IMR-90 (cell line): ENCODE measurements at regions not wholly inside any gene's neighbourhood (a gene's known extent, or its start where the extent isn't known, plus 50 kb on each side); places are given as distances from the start of the nearest gene placed in this dataset.

ENCODE experiments used
- ATAC-seq: fragments of 200-7000 bp; cut with Tn5 transposase; 2 replicates; pipeline ENCODE4 v1.9.1; 2020; ENCODE audit warnings: low read depth, mild to moderate bottlenecking, moderate library complexity
- BruUV-seq: library from RNA; stranded (reverse); fragments of 400-500 nt; replicated peaks from 2 replicates; lab custom pipeline; 2021; lab: Mats Ljungman, UMichigan
- CTCF ChIA-PET: fragments of 300-600 bp; formaldehyde crosslinking; extraction: SDS; loops from one replicate; lab custom pipeline; 2021; ENCODE audit warnings: antibody characterized with exemption; lab: Yijun Ruan, JAX
- POLR2A ChIA-PET: fragments of 300-600 bp; sonication (Branson Sonifier 250); formaldehyde crosslinking; loops from one replicate; lab custom pipeline; 2022; ENCODE audit warnings: antibody characterized with exemption; ENCODE audit not compliant: unreplicated experiment; lab: Charles Lee
- DNase-seq: peaks from one replicate; pipeline ENCODE4 v3.0.0; 2013
- H2AFZ ChIP-seq: replicated peaks from 2 replicates; pipeline ENCODE3; 2013; ENCODE audit warnings: low read length, mild to moderate bottlenecking; ENCODE audit not compliant: poor library complexity
- H2AK5ac ChIP-seq: 2 replicates; pipeline ENCODE4 v1.6.1; 2013; ENCODE audit warnings: low read depth, low read length, inconsistent platforms
- H2AK9ac ChIP-seq: replicated peaks from 2 replicates; pipeline ENCODE3; 2013; ENCODE audit warnings: mild to moderate bottlenecking, low read depth, low read length, moderate library complexity; ENCODE audit not compliant: poor library complexity
- H2BK120ac ChIP-seq: 2 replicates; pipeline ENCODE4 v1.6.1; 2013; ENCODE audit warnings: low read depth, low read length, inconsistent platforms
- H2BK15ac ChIP-seq: 3 replicates; pipeline ENCODE4 v1.6.1; 2013; ENCODE audit warnings: low read depth, low read length, inconsistent platforms
- H2BK20ac ChIP-seq: 2 replicates; pipeline ENCODE4 v1.6.1; 2013; ENCODE audit warnings: low read depth, mild to moderate bottlenecking, inconsistent platforms, low read length, moderate library complexity
- H2BK5ac ChIP-seq: 2 replicates; pipeline ENCODE4 v1.6.1; 2013; ENCODE audit warnings: mild to moderate bottlenecking, low read depth, low read length, inconsistent platforms; ENCODE audit not compliant: poor library complexity, severe bottlenecking
- H3K14ac ChIP-seq: replicated peaks from 2 replicates; pipeline ENCODE4 v1.6.1; 2013; ENCODE audit warnings: low read depth, low read length, inconsistent platforms
- H3K18ac ChIP-seq: 2 replicates; pipeline ENCODE4 v1.6.1; 2013; ENCODE audit warnings: low read depth, low read length, control low read depth
- H3K23ac ChIP-seq: 2 replicates; pipeline ENCODE4 v1.6.1; 2013; ENCODE audit warnings: low read depth, low read length, inconsistent platforms
- H3K27ac ChIP-seq: 2 replicates; pipeline ENCODE4 v1.5.1; 2013; ENCODE audit warnings: mild to moderate bottlenecking, control low read depth, low read length; ENCODE audit not compliant: insufficient read depth
- H3K27me3 ChIP-seq: 2 replicates; pipeline ENCODE4 v1.6.1; 2013; ENCODE audit warnings: low read length; ENCODE audit not compliant: control insufficient read depth, insufficient read depth
- H3K36me3 ChIP-seq: 2 replicates; pipeline ENCODE4 v1.6.1; 2013; ENCODE audit warnings: low read length, mixed read lengths; ENCODE audit not compliant: control insufficient read depth, insufficient read depth
- H3K4ac ChIP-seq: 2 replicates; pipeline ENCODE4 v1.6.1; 2013; ENCODE audit warnings: low read depth, low read length, inconsistent platforms
- H3K4me1 ChIP-seq: 2 replicates; pipeline ENCODE4 v1.6.1; 2013; ENCODE audit warnings: low read length, mixed read lengths; ENCODE audit not compliant: control insufficient read depth, insufficient read depth
- H3K4me2 ChIP-seq: 2 replicates; pipeline ENCODE4 v1.6.1; 2013; ENCODE audit warnings: low read depth, mild to moderate bottlenecking, control low read depth, low read length, moderate library complexity
- H3K4me3 ChIP-seq: 2 replicates; pipeline ENCODE4 v1.5.1; 2013; ENCODE audit warnings: low read depth, mild to moderate bottlenecking, control low read depth, low read length, moderate library complexity; ENCODE audit not compliant: insufficient read depth
- H3K56ac ChIP-seq: 2 replicates; pipeline ENCODE4 v1.6.1; 2013; ENCODE audit warnings: low read length, inconsistent platforms; ENCODE audit not compliant: insufficient read depth; ENCODE audit errors: extremely low read depth
- H3K79me1 ChIP-seq, 2 experiments: 2 replicates each; pipeline ENCODE4 v1.6.1; 2013; ENCODE audit warnings: low read length in 2 of 2, inconsistent platforms in 1 of 2, low read depth in 1 of 2
- H3K9ac ChIP-seq: 2 replicates; pipeline ENCODE4 v1.6.1; 2013; ENCODE audit warnings: low read depth, low read length, control low read depth
- H3K9me1 ChIP-seq: 2 replicates; pipeline ENCODE4 v1.6.1; 2013; ENCODE audit warnings: low read length, inconsistent platforms; ENCODE audit not compliant: insufficient read depth
- H3K9me3 ChIP-seq: 2 replicates; pipeline ENCODE4 v1.6.1; 2013; ENCODE audit warnings: low read length; ENCODE audit not compliant: control insufficient read depth, insufficient read depth
- H4K20me1 ChIP-seq: 2 replicates; pipeline ENCODE4 v1.6.1; 2013; ENCODE audit warnings: low read length, inconsistent platforms; ENCODE audit not compliant: insufficient read depth
- H4K5ac ChIP-seq: 2 replicates; pipeline ENCODE4 v1.6.1; 2013; ENCODE audit warnings: mild to moderate bottlenecking, low read depth, low read length, control low read depth
- H4K8ac ChIP-seq, 2 experiments: 2 replicates each; pipeline ENCODE4 v1.6.1; 2013; ENCODE audit warnings: low read depth in 2 of 2, low read length in 2 of 2, control low read depth in 1 of 2, inconsistent platforms in 1 of 2
- H4K91ac ChIP-seq: 2 replicates; pipeline ENCODE4 v1.6.1; 2013; ENCODE audit warnings: low read depth, low read length, inconsistent platforms; ENCODE audit not compliant: insufficient read depth
- BHLHE40 ChIP-seq: fragments of 150-350 bp; IDR thresholded peaks from 2 replicates; pipeline ENCODE4 v1.6.1; 2016; ENCODE audit warnings: mild to moderate bottlenecking, low read depth, low read length
- CEBPB ChIP-seq: IDR thresholded peaks from 2 replicates; pipeline ENCODE4 v1.6.1; 2012; ENCODE audit warnings: low read depth, low read length, improper control_type of control experiment
- CHD1 ChIP-seq: IDR thresholded peaks from 2 replicates; pipeline ENCODE4 v1.6.1; 2012; ENCODE audit warnings: low read depth, low read length, improper control_type of control experiment
- FOS ChIP-seq: fragments of 150-350 bp; IDR thresholded peaks from 2 replicates; pipeline ENCODE4 v1.6.1; 2016; ENCODE audit warnings: low read depth, low read length
- MAFK ChIP-seq: IDR thresholded peaks from 2 replicates; pipeline ENCODE4 v1.6.1; 2012; ENCODE audit warnings: low read depth, low read length, improper control_type of control experiment
- MAZ ChIP-seq: IDR thresholded peaks from 2 replicates; pipeline ENCODE4 v1.6.1; 2012; ENCODE audit warnings: low read depth, mild to moderate bottlenecking, low read length, improper control_type of control experiment, moderate library complexity, borderline replicate concordance
- MXI1 ChIP-seq: IDR thresholded peaks from 2 replicates; pipeline ENCODE4 v1.6.1; 2012; ENCODE audit warnings: low read depth, mild to moderate bottlenecking, low read length, moderate library complexity, borderline replicate concordance
- NFE2L2 ChIP-seq: fragments of 150-350 bp; IDR thresholded peaks from 2 replicates; pipeline ENCODE4 v1.6.1; 2016; ENCODE audit warnings: low read depth, mild to moderate bottlenecking, low read length
- RAD21 ChIP-seq: IDR thresholded peaks from 2 replicates; pipeline ENCODE4 v1.6.1; 2012; ENCODE audit warnings: low read length, improper control_type of control experiment
- RCOR1 ChIP-seq: IDR thresholded peaks from 2 replicates; pipeline ENCODE4 v1.6.1; 2012; ENCODE audit warnings: mild to moderate bottlenecking, low read length, improper control_type of control experiment; ENCODE audit not compliant: insufficient replicate concordance
- RFX5 ChIP-seq: IDR thresholded peaks from 2 replicates; pipeline ENCODE4 v1.8.0; 2012; ENCODE audit warnings: low read depth, mild to moderate bottlenecking, low read length, moderate library complexity
- SMC3 ChIP-seq: fragments of 150-350 bp; IDR thresholded peaks from 2 replicates; pipeline ENCODE4 v1.6.1; 2016; ENCODE audit warnings: low read depth, mild to moderate bottlenecking, antibody characterized with exemption, low read length, moderate library complexity
- USF2 ChIP-seq: fragments of 150-350 bp; IDR thresholded peaks from 2 replicates; pipeline ENCODE4 v1.6.1; 2017; ENCODE audit warnings: mild to moderate bottlenecking, antibody characterized with exemption, low read length, low read depth
- WGBS, 2 experiments: methylation state at CpG; one replicate each; pipeline versions ENCODE4 v1.1.5 to v1.1.7; 2013; ENCODE audit warnings: missing lambda C conversion rate in 2 of 2; ENCODE audit not compliant: insufficient read length in 1 of 2; ENCODE audit errors: extremely low coverage in 2 of 2; 5-methylcytosine and 5-hydroxymethylcytosine counted together
- dilution Hi-C: fragments of 300-500 bp; cut with HindIII; formaldehyde crosslinking; loops from one replicate; pipeline ENCODE4 v1.14.3; 2018; ENCODE audit warnings: low sequenced_read_pairs; ENCODE audit not compliant: unreplicated experiment
- in situ Hi-C: fragments of 300-500 bp; cut with MboI; formaldehyde crosslinking; loops from 3 replicates; pipeline ENCODE4 v1.14.3; 2019; ENCODE audit warnings: low sequenced_read_pairs, inconsistent platforms, mixed read lengths
- intact Hi-C: fragments of 100-400 bp; cut with micrococcal nuclease; formaldehyde crosslinking; loops from 2 replicates; pipeline ENCODE4 v1.10.0; 2022
- TF ChIP-seq, protein P1 (sequence below): fragments of 150-350 bp; IDR thresholded peaks from 2 replicates; pipeline ENCODE4 v1.6.1; 2016; ENCODE audit warnings: low read depth, mild to moderate bottlenecking, low read length, moderate library complexity, borderline replicate concordance
- TF ChIP-seq, protein P2 (sequence below): conservative IDR thresholded peaks from 2 replicates; pipeline ENCODE4 v1.5.1; 2012; ENCODE audit warnings: mild to moderate bottlenecking, low read depth, low read length, improper control_type of control experiment

DNA sequence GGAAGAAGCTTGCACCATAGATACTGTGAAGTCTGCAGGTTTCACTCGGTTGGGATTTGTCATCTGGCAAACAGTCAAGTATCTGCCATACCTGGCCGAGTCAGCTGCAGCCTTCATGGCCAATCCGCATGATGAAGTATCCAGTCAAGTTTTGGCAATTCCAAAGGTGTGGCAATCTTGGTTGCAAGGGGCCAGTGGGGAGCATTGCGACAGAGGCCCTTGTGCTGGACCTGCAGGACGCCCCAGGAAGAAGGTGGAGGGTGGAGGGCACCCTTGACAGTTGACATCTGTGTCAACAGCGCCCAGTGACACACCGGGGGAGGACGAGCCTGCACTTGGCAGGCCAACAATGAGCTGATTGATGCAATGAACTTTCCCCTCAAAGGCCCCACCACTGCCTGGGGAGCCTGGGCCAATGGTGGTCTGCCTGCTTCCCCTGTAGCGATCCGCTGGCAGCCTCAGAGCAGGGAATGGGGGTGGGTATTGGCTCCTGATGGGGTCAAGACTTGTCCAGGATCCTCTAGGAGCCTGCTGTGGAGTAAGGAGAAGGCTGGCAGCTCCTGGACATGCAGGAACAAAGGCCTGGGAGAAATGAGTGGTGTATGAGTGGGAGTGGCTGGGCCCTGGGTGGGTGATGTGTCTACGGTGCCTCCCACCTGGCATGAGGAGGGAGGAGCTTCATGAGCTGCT, 122.8 kb upstream of the PITX1 start:
- no peak for ATAC-seq
- no peak overlapping the region for H3K4me3 ChIP-seq

More for the DNA sequence above, 122.8 kb upstream of the PITX1 start:
- no peaks in the 10 kb centered on the region for H3K9me1 ChIP-seq
- intact Hi-C loops, result no loop called here
- no peak overlapping the region for H3K23ac ChIP-seq
- H3K14ac ChIP-seq, result no peak overlapping the region
- no peak overlapping the region for H2BK15ac ChIP-seq
- DNase-seq, result no peak
- no peak overlapping the region for H2AK5ac ChIP-seq
- H3K4me1 ChIP-seq, result peaks cover 2% of the 10 kb centered on the region; the same call in 1 of the 2 replicates
- H2BK5ac ChIP-seq, result no peak overlapping the region
- no peaks in the 10 kb centered on the region for H3K36me3 ChIP-seq
- dilution Hi-C loops, result no loop called here
- ChIA-PET POLR2A (no interaction called here), CTCF (no interaction called here)
- no TSS peak for BruUV-seq
- H3K27ac ChIP-seq, result no peak overlapping the region
- H4K5ac ChIP-seq, result no peak overlapping the region
- H2BK120ac ChIP-seq, result no peak overlapping the region
- no peaks in the 10 kb centered on the region for H4K20me1 ChIP-seq
- H3K27me3 ChIP-seq, result peaks cover under 1% of the 10 kb centered on the region; the same call in 1 of the 2 replicates
- in situ Hi-C loops, result no loop called here
- no peak overlapping the region for H2AFZ ChIP-seq
- H3K9ac ChIP-seq, result no peak overlapping the region
- no peak overlapping the region for H2BK20ac ChIP-seq
- peaks cover 17% of the 10 kb centered on the region for H3K9me3 ChIP-seq
- H3K79me1 ChIP-seq, result no peaks in the 10 kb centered on the region
- no peak overlapping the region for H2AK9ac ChIP-seq
- no peak overlapping the region for H3K18ac ChIP-seq
- H4K91ac ChIP-seq, result no peak overlapping the region
- H4K8ac ChIP-seq, result no peak overlapping the region
- 100% methylated on average over 2 of the region's 11 CpGs; no CpG with 5 or more reads in 1 of the 2 experiments for WGBS, 2 experiments
- H3K4ac ChIP-seq, result no peak overlapping the region
- H3K4me2 ChIP-seq, result no peak overlapping the region
- TF ChIP-seq NFE2L2 (no peak), RFX5 (no peak), CHD1 (no peak), MAFK (no peak), RAD21 (no peak), USF2 (no peak), FOS (no peak), MAZ (no peak), RCOR1 (no peak), MXI1 (no peak), SMC3 (no peak), CEBPB (no peak), BHLHE40 (no peak)
- TF ChIP-seq, protein P1, sequence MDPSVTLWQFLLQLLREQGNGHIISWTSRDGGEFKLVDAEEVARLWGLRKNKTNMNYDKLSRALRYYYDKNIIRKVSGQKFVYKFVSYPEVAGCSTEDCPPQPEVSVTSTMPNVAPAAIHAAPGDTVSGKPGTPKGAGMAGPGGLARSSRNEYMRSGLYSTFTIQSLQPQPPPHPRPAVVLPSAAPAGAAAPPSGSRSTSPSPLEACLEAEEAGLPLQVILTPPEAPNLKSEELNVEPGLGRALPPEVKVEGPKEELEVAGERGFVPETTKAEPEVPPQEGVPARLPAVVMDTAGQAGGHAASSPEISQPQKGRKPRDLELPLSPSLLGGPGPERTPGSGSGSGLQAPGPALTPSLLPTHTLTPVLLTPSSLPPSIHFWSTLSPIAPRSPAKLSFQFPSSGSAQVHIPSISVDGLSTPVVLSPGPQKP, result no peak
- TF ChIP-seq, protein P2, sequence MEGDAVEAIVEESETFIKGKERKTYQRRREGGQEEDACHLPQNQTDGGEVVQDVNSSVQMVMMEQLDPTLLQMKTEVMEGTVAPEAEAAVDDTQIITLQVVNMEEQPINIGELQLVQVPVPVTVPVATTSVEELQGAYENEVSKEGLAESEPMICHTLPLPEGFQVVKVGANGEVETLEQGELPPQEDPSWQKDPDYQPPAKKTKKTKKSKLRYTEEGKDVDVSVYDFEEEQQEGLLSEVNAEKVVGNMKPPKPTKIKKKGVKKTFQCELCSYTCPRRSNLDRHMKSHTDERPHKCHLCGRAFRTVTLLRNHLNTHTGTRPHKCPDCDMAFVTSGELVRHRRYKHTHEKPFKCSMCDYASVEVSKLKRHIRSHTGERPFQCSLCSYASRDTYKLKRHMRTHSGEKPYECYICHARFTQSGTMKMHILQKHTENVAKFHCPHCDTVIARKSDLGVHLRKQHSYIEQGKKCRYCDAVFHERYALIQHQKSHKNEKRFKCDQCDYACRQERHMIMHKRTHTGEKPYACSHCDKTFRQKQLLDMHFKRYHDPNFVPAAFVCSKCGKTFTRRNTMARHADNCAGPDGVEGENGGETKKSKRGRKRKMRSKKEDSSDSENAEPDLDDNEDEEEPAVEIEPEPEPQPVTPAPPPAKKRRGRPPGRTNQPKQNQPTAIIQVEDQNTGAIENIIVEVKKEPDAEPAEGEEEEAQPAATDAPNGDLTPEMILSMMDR, result no peak
- no peak overlapping the region for H3K56ac ChIP-seq
